Stimulated activated CD4-positive, alpha-beta T cell treated with anti-CD3 and anti-CD28 coated beads, Interleukin-4, amount 100 ng/mL, for 48 hours (primary cell): ENCODE measurements at regions not wholly inside any gene's neighbourhood (a gene's known extent, or its start where the extent isn't known, plus 50 kb on each side); places are given as distances from the start of the nearest gene placed in this dataset.

Experiments used
- DNase-seq, 2 donors: peaks; one replicate each; pipeline ENCODE4 v3.0.0-alpha.2; 2020; ENCODE audit warnings: low read depth in 2 of 2

GRCh38 chr18:73235491-73235890, 367.7 kb upstream of the NETO1 start:
- no peak for DNase-seq

GRCh38 chr18:73232933-73233332, 365.1 kb upstream of the NETO1 start:
- no peak for DNase-seq

DNA sequence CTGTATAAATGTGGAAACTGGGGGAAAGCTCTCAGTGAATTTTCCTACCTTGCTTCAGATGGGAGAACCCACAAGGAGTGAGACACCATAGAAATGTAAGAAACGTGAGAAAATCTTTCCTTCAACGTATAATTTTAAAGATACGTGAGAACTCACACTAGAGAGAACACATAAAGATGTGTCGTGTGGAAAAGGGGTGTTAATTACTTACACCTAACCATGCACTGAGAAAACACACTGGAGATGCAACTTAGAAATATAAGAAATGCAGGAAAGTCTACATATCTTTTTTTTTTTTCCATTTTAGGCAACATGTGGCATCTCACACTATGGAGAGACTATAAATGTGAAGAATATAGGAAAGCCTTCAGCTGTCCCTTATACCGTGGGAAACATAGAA, 352.9 kb upstream of the NETO1 start:
- DNase-seq: no peak

GRCh38 chr18:73218293-73218692, 350.5 kb upstream of the NETO1 start:
- no peak for DNase-seq

GRCh38 chr18:73214970-73215369, 347.2 kb upstream of the NETO1 start:
- no peak for DNase-seq

DNA sequence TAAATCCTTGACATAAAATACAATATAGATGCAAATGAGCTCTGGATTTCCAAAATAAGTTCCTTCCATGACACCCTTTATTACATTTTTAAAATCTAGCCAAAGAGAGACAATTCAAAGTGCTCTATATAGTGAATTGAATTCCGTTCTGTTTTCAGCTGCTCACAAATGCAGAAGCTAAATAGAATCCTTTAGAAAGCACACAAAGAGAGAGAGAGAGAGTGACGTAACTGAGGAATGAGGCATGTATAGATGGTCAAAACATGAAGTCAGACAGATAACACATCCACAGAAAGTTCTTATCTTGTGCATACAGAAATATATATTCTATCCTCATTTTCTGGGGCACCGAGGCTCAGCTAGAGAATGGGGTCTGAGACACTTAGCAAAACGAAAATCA, 344.7 kb upstream of the NETO1 start:
- no peak for DNase-seq

DNA sequence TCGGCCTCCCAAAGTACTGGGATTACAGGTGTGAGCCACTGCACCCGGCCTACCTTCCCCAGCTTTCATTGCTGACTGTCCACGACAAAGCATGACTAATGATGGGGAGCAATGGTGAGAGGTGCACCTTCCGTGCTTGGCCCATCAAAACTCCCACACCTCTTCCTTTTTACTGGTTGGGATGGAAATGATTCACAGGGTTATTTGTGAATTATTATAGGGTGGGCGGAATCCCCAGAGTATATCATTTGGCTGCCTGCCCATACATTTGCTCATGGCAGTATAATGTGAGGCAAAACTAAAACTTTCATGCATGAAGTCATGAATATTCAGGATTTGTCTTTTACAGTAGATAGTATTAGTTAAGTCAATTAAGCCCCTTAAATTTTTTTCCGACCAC, 334.2 kb upstream of the NETO1 start:
- DNase-seq: no peak

- DNase-seq: no peak
These were observed 331.4 kb upstream of the NETO1 start for GRCh38 chr18:73199151-73199550.

- DNase-seq: no peak
These were observed 321.9 kb upstream of the NETO1 start for GRCh38 chr18:73189718-73190117.

- no peak for DNase-seq
These were observed 300.4 kb upstream of the NETO1 start for GRCh38 chr18:73168236-73168635.

DNA sequence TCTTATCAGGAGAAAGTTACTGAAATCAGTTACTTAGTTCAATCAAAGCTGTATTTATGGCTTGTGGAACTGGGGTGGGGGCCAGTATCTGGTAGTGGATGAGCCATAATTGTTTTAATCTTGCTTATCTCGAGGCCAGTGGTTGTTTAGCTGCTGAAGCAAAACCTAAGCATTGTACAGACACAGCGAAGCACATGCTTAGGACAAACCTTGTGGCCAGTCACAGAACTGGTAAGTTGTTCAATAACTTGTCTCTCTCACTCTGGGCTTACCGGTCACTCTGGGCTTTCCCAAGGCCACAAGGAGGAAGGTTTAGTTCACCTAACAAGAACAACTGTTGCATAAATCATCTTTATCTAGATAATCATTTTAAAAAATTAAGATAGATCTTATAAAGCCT, 296.6 kb upstream of the NETO1 start:
- no peak for DNase-seq

- no peak for DNase-seq
These were observed 295.4 kb upstream of the NETO1 start for GRCh38 chr18:73163236-73163635.

- no peak for DNase-seq
These were observed 288.3 kb upstream of the NETO1 start for GRCh38 chr18:73156117-73156516.

- no peak for DNase-seq
These were observed 285.5 kb upstream of the NETO1 start for GRCh38 chr18:73153271-73153670.

DNA sequence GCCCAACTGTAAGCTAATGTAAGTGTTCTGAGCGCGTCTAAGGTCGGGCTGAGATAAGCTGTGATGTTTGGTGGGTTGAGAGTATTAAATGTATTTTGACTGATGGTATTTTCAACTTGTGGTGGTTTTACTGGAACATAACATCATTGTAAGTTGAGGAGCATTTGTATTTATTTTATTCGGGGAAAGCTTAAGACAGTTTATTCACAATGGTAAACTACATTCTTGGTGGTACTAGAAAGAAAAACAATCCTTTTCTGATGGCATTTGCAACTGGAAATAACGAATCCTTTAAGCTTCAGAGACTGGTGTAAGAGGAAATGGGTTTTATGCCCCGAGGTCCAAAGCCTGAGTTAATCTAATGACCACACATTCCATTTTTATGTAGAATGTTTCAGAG, 283.3 kb upstream of the NETO1 start:
- DNase-seq: no peak

DNA sequence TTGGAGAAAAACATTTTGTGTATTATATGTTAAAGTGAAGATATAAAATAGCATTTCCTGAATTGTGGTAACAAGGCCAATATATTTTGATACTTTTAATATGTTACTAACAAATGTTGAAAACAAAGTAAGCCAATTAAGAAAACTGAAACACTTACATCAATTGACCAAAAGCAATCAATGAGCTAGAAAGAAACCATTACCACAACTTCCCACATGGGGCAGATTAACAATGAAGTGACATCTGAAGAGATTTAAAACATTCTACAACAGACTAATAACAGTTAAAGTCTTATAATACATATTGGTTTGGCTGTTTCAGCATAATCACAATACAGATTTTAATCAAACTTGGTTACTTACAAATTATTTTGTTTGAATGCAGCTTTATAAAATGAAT, 282.4 kb upstream of the NETO1 start:
- no peak for DNase-seq

- no peak for DNase-seq
These were observed 279.8 kb upstream of the NETO1 start for GRCh38 chr18:73147590-73147989.

DNA sequence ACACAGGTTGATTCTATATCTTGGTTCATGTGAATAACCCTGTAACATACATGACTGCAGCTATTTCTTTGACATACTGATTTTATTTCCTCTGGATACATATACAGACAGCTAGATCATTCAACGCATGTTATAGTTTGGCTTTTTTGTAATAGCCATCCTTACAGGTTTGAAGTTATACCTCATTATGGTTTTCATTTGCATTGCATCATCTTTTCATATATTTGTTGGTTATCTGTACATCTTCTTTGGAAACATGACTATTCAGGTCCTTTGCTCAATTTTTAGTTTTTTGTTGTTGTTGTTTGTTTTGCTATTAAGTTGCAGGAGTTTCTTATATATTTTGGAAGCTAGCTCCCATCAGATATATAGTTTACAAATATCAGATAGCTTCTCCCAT, 276.2 kb upstream of the NETO1 start:
- DNase-seq: no peak

DNA sequence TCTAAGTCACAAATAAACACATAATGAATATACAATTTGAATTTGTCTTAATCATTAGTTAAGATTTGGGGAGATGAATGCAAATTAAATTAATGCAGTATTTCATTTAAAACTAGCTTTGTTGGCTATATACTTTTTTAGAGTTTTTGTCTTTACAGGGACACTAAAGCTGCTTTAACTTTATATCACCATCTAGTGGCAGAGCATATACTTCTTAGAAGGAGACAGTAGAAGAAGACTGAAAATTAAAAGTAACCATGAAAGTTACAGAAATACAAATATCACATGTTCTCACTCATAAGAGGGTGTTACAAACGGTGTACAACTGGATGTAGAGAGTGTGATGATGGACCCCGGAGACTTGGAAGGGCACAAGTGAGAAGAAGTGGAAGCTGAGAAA, 268.3 kb upstream of the NETO1 start:
- no peak for DNase-seq

- DNase-seq: no peak
These were observed 256.4 kb upstream of the NETO1 start for GRCh38 chr18:73124175-73124574.

DNA sequence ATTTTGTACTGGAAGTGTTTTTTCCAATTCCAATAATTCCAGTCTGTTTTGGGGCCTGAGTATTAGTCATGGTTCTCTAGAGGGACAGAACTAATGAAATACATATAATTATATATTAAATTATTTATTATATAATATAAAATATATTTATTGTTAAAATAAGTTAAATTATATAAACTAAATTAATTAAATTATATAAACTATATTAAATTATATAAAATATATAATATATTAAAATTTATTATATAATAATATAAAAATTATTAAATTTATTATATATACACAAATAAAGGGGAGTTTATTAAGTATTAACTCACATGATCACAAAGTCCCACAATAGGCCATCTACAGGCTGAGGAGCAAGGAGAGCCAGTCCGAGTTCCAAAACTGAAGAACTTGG, 253.4 kb upstream of the NETO1 start:
- DNase-seq: no peak

DNA sequence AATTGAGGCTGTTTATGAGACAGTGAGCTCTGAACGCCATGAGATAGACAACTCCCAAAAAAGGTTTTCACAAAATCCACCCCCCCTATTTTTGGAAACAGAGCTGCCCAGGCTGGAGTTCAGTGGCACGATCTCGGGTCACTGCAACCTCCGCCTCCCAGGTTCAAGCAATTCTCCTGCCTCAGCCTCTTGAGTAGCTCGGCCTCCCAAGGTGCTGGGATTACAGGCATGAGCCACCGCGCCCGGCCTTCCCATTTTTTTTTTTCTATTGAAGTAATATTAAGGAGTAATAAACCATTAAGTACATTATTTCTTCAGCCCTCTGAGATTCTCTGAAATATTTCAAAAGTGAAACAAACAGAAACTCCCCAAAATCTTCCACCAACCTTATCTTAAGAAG, 252.8 kb upstream of the NETO1 start:
- DNase-seq: no peak

GRCh38 chr18:73119574-73119973, 251.8 kb upstream of the NETO1 start:
- no peak for DNase-seq

DNA sequence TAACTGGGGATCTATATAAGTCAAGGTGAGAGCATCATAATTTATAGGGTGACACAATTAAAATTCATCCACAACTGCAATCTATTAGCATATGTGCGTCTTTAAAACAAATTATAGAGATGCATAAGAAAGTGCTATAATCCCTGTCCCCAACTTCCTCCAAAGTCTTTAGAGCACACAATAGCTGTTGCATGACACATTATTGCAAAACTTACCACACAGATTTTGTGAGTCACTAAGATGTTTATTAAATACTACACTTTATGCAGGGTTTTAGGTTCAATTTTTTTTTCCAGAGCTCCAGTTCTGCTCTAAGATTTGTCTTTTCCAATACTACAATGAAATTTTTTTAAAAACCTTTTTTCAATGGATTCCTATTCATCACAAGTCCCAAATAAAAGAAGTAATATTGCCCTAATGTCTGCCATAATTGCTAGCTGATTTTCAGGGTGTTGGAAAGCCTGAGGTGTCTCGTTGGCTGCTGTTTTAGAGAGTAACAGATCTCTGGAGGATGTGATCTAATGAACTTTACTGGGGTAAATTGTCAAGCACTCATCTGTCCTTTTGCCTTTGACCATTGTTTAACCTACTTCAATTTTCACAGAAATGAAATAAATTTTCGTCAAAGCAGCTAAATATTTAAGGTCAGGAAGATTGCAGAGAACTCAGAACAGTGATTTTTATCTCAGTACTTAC, 250.5 kb upstream of the NETO1 start:
- no peak for DNase-seq
